ENCODE measurements at regions not wholly inside any gene's neighbourhood (a gene's known extent, or its start where the extent isn't known, plus 50 kb on each side); places are given as distances from the start of the nearest gene placed in this dataset.

DNA sequence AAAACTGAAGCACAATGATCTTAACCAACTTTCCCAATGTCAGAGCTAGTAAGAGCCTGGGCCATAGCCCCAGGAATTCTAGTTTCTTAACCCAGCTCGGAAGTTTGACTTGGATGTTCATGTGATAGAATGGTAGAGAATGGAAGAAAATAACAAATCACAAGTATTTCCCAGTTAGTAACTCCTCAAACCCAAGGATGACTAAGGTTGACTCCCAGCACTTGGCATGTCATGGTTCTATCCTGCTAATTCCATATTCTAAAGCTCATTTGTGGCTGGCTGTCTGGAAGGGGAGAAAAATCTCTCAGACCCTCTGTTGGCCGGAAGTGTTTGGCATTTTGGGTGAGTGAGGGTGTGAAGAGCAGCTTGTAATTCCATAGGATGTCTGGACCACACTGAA lies 248.7 kb downstream of the RFPL4B start:
- TF ChIP-seq, protein P1, sequence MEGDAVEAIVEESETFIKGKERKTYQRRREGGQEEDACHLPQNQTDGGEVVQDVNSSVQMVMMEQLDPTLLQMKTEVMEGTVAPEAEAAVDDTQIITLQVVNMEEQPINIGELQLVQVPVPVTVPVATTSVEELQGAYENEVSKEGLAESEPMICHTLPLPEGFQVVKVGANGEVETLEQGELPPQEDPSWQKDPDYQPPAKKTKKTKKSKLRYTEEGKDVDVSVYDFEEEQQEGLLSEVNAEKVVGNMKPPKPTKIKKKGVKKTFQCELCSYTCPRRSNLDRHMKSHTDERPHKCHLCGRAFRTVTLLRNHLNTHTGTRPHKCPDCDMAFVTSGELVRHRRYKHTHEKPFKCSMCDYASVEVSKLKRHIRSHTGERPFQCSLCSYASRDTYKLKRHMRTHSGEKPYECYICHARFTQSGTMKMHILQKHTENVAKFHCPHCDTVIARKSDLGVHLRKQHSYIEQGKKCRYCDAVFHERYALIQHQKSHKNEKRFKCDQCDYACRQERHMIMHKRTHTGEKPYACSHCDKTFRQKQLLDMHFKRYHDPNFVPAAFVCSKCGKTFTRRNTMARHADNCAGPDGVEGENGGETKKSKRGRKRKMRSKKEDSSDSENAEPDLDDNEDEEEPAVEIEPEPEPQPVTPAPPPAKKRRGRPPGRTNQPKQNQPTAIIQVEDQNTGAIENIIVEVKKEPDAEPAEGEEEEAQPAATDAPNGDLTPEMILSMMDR (IDR thresholded peaks at IDR 0.05), result no peak
- TF ChIP-seq EP300 (IDR thresholded peaks at IDR 0.05) (no peak), POLR2A (IDR thresholded peaks at IDR 0.05) (no peak)
